Islet precursor cell (in vitro differentiated cells): ENCODE measurements at regions not wholly inside any gene's neighbourhood (a gene's known extent, or its start where the extent isn't known, plus 50 kb on each side); places are given as distances from the start of the nearest gene placed in this dataset.

Experiments used
- DNase-seq: peaks from one replicate; pipeline ENCODE4 v3.0.0-alpha.2; 2018

GRCh38 chr10:10821926-10822325, 195.7 kb upstream of the CELF2 start:
- no peak for DNase-seq

DNA sequence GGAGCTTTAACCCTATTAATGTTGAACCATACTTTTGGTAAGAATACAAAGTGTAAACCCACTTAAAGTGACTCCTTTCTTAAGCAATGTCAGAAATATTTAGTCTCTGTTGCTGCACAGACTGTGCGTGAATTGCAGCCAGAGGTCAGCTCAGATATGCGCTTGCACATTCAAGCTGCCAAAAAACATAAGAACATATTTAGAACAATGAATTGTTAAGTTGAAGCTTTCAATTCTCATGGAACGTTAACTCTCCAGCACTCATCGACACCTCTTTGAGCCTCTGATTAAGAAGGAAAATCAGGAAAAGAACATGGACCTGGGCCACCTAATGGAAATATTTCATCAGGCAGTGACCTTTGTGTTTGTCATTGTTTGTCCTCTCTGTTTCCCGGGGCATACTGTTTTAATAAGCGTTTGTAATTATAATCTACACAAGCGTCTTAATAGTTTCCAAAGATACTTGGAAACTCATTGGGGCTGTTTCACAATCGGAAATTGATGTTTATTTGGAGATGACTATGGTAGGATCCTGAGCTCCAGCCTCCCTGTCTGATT, 193.0 kb upstream of the CELF2 start:
- DNase-seq = no peak

DNA sequence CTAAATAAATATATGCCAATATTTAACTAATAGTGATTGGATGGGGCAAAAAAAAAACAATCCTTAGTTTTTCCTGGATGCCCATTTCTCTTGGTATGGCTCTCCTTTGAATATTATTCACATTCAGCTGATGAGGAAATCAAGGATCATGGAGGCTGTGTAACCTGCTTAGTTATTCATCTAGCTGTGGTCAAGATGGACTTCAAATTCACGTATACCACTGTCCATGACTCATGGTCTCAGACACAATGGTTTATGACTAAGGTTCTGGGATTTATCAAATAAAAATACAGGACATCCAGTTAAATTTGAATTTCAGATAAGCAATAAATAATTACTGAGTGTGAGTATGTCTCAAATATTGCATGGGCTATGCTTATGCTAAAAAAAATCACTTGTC, 191.5 kb upstream of the CELF2 start:
- DNase-seq = no peak

GRCh38 chr10:10828623-10829022, 189.0 kb upstream of the CELF2 start:
- DNase-seq = no peak

- no peak for DNase-seq
Measured at GRCh38 chr10:10829576-10829975, 188.1 kb upstream of the CELF2 start.

DNA sequence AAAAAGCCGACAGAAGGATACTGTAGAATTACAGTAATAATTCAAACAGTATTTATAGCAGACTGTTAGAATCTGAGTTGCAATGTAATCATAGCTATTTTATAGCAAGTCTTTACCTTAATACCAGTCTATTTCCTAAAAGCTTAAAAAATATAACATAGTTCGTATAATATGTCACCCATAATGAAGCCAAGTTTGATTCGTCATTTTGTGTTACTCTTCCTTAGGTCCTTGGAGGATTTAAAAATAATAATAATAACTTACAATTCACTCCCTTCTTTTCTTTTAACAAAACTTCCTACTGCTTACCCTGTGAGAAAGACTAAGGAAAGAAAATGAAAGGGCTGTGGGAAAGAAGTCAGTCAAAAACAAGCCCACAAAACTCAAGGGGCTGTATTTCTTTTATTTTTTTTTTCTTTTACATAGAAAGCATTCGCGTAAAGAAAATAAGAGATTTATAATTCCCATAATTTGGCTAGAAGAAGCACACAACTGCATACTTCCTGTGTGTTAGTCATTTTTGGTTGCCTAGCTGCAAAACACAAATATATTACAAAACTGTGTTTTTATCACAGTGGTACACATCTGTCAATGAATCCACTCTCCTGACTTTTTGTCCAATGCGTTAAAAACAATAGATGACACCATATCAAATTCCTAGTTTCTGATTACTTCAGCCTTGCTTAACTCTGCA, 187.2 kb upstream of the CELF2 start:
- no peak for DNase-seq

DNA sequence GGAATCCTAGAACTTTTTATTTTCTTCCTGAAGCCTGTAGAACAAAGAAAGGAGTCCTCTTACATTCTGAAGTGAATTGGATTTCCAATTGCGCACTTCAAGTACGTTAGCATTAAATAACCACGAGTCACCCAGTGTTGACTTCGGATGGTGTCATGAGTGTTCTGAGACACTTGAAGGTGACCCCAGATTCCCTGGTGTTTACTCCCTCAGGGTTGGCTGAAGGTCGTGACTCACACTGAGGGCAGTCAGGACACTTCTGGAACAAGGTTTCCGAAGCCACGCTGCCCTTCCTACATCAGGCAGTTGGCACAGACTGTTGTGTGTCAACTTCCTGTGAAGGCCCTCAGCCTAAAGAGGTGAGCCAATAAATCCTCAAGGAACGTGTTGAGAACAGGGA, 186.6 kb upstream of the CELF2 start:
- DNase-seq = peak; percentile 71

DNA sequence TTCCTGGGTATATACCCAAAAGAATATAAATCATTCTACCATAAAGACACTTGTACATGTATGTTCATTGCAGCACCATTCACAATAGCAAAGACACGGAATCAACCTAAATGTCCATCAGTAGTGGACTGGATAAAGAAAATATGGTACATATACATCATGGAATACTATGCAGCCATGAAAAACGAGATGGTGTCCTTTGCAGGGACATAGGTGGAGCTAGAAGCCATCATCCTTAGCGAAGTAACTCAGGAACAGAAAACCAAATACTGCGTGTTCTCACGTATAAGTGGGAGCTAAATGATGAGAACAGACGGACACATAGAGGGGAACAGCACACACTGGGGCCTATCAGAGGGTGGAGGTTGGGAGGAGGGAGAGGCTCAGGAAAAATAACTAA, 183.7 kb upstream of the CELF2 start:
- DNase-seq = no peak

DNA sequence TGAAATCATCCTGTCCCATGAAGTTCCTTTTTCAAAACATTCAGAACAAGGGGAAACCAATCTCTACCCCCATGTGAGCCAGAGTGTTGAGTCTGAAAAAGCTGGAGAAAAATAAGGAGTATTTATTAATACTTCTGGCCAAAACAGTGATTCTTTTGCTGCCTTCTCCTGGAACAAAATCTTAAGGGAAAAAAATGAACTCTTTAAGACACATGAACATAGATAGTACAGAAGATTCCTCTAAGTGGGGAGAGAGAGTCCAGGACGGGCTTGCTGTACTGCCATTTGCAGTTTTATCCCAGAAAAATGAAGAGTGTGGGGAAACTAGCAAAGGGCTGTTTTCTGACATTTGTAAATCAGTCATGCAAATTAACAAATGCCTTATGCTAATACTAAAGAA, 173.4 kb upstream of the CELF2 start:
- no peak for DNase-seq

GRCh38 chr10:10845185-10845584, 172.5 kb upstream of the CELF2 start:
- no peak for DNase-seq

- DNase-seq = no peak
Measured at GRCh38 chr10:10845826-10846503, 171.7 kb upstream of the CELF2 start.

DNA sequence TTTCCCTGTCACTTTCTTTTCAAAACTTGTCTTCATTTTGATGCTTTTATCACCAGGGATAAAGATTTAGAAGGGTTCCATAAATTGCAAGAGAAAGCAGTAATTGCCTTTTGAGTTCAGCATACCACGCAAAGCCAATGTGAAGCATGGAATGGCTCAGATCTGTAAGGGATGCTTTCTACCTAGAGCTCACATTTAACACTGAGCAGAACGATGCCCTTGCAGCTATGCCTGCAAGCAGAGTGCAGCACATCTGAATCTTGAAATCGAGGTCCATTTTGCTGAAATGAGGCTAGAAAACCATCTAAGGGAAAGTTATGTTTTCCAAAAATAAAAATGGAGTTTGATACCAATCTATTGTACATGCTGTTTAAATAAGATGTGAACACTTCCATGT, 171.2 kb upstream of the CELF2 start:
- DNase-seq = no peak

- no peak for DNase-seq
Measured at GRCh38 chr10:10847387-10847786, 170.3 kb upstream of the CELF2 start.

DNA sequence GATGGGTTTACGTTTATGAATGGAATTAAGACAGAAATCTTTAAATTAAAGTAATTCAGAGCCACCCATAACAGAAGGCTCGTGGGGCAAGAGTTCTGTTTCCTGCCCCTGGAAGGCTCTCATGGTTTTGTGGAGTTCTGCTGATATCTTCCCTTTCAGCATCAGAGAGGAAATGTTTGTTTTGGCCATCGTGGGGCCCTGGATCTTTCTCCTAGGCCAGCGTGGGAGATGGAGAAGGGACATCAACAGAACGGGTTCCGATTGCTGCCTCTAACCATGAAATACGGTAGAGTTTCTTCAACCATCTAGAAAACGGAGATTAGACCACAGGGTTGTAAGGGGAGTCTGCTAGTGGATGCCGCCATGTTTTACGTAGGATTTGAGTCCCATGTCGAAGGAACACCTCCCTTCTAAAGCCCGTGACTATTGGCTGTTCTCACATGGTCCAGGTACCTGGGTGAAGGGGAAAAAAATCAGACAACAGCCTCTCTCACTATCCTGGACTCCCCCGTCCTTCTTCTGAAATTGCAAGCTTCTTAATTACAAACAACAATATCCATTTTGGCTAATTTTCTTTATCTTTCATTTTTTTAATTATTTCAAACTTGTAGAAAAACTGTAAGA, 169.1 kb upstream of the CELF2 start:
- no peak for DNase-seq

GRCh38 chr10:10849306-10849705, 168.4 kb upstream of the CELF2 start:
- no peak for DNase-seq

- DNase-seq = no peak
Measured at GRCh38 chr10:10850214-10850613, 167.5 kb upstream of the CELF2 start.

DNA sequence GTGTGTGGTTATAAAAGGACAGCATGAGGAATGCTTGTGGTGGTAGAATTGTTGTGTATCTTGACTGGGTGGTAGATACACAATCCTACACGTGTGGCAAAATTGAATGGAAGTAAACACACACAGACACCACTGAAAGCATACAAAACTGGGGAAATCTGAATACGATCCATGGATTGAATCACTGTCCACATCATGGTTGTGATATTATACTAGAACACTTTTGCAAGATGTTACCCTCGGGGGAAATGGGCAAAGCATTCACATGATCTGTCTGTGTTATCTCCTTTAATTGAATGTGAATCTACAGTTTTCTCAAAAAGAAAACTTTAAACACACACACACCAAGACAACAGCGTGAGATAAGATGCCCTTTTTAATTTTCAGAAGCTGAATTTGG, 165.2 kb upstream of the CELF2 start:
- DNase-seq = no peak

DNA sequence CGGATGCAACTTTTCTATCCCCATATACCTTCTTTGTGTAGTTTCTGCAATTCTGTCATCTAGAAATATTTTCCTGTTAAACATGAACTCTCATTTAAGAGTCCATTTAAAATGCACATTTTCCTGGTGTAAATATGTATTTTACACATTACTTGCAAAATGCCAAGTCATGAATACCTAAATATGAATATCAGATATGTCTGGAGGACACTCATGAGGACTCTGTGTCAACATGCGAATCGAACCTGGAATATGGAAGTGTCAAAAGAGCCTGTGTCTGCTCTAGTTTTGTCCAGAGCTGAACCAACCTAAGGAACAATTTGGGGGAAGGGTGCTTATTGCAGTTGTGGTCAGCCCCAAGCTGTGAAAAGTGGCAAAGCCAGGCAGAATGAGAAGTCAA, 163.7 kb upstream of the CELF2 start:
- DNase-seq = no peak

DNA sequence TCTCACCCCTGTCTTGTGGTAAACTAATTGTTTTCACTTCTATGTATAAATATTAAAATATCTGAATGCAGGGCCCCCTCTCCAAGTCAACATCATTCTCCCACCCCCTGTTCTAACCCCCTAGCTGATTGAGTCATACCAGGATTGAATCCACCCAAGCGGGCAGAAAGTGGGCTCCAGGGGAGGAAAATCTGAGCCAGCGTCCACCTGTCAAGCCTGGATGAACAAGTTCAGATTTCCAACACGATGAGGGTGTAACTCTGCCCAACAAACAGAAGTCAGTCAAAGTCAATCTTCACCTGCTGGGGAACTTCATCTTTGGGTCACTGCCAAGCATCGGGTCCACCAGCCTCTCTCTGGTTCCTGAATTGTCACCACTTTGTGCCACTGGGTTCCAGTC, 162.9 kb upstream of the CELF2 start:
- DNase-seq = no peak

- DNase-seq = no peak
Measured at GRCh38 chr10:10855151-10855581, 162.5 kb upstream of the CELF2 start.

GRCh38 chr10:10860455-10860976, 157.2 kb upstream of the CELF2 start:
- DNase-seq = no peak

GRCh38 chr10:10865303-10865702, 152.4 kb upstream of the CELF2 start:
- DNase-seq = no peak

DNA sequence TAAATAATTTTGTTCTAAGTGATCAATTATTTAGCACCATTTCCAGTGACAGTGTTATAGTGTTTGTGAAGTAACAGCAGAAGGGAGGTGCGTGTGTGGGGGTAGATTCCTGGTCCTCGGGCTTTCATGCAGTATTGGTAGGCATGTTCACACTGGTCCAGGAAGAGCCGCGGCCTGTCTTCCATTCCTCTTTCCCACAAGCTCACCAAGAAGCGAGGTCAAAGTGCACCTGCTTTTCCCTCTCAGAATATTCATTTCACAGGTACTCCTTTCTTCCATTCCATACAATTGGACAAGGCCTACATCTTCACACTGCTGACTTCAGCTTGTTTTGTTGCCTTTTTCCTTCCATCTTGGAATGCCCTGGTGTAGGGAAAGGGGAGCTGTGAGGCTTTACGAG, 151.8 kb upstream of the CELF2 start:
- DNase-seq = no peak

GRCh38 chr10:10869592-10869991, 148.1 kb upstream of the CELF2 start:
- no peak for DNase-seq
